ENCODE measurements at regions not wholly inside any gene's neighbourhood (a gene's known extent, or its start where the extent isn't known, plus 50 kb on each side); places are given as distances from the start of the nearest gene placed in this dataset.

DNA sequence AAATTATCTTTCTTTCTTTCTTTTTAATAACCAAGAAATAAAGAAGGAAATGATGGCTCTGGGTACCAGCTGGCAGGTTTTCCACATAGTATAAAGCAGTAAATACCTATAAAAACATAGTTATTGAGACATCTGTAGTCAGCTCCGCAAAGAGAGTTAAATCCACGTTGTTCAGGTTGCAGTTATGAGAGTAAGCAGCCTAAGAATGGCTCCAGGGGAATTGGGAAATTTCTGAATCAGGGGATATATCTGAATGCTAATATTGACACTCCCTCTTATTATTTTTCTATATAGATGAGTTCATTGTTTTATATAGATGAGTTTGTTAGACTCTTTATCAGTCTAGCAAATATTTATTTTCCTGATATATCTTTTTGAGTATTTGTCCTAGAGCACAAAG, 322.0 kb upstream of the LRRC4C start:
- H3K27ac ChIP-seq (ENCODE audit: low read length) = no peak overlapping the region
- H4K20me1 ChIP-seq (ENCODE audit: insufficient read depth) = no peaks in the 10 kb centered on the region
- H3K4me2 ChIP-seq (ENCODE audit: low read length) = no peak overlapping the region
- no peak overlapping the region for H2AFZ ChIP-seq (ENCODE audit: low read depth, low read length)
- H3K27me3 ChIP-seq (ENCODE audit: insufficient read depth, low read depth, low read length) = no peaks in the 10 kb centered on the region
- TF ChIP-seq EP300 (conservative IDR thresholded peaks at IDR 0.05; ENCODE audit: poor library complexity, severe bottlenecking) (no peak), EZH2 (IDR thresholded peaks at IDR 0.05; ENCODE audit: borderline replicate concordance, insufficient read depth, low read length, poor library complexity, severe bottlenecking) (no peak), TAF1 (IDR thresholded peaks at IDR 0.05; ENCODE audit: low read depth) (no peak), POLR2AphosphoS5 (IDR thresholded peaks at IDR 0.05) (no peak), RAD21 (conservative IDR thresholded peaks at IDR 0.05) (no peak), SMC3 (conservative IDR thresholded peaks at IDR 0.05; ENCODE audit: poor library complexity) (no peak), MXI1 (conservative IDR thresholded peaks at IDR 0.05; ENCODE audit: poor library complexity, severe bottlenecking) (no peak)
- TF ChIP-seq, protein P1, sequence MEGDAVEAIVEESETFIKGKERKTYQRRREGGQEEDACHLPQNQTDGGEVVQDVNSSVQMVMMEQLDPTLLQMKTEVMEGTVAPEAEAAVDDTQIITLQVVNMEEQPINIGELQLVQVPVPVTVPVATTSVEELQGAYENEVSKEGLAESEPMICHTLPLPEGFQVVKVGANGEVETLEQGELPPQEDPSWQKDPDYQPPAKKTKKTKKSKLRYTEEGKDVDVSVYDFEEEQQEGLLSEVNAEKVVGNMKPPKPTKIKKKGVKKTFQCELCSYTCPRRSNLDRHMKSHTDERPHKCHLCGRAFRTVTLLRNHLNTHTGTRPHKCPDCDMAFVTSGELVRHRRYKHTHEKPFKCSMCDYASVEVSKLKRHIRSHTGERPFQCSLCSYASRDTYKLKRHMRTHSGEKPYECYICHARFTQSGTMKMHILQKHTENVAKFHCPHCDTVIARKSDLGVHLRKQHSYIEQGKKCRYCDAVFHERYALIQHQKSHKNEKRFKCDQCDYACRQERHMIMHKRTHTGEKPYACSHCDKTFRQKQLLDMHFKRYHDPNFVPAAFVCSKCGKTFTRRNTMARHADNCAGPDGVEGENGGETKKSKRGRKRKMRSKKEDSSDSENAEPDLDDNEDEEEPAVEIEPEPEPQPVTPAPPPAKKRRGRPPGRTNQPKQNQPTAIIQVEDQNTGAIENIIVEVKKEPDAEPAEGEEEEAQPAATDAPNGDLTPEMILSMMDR (IDR thresholded peaks at IDR 0.05; ENCODE audit: poor library complexity, severe bottlenecking) = no peak
- TF ChIP-seq, protein P2, sequence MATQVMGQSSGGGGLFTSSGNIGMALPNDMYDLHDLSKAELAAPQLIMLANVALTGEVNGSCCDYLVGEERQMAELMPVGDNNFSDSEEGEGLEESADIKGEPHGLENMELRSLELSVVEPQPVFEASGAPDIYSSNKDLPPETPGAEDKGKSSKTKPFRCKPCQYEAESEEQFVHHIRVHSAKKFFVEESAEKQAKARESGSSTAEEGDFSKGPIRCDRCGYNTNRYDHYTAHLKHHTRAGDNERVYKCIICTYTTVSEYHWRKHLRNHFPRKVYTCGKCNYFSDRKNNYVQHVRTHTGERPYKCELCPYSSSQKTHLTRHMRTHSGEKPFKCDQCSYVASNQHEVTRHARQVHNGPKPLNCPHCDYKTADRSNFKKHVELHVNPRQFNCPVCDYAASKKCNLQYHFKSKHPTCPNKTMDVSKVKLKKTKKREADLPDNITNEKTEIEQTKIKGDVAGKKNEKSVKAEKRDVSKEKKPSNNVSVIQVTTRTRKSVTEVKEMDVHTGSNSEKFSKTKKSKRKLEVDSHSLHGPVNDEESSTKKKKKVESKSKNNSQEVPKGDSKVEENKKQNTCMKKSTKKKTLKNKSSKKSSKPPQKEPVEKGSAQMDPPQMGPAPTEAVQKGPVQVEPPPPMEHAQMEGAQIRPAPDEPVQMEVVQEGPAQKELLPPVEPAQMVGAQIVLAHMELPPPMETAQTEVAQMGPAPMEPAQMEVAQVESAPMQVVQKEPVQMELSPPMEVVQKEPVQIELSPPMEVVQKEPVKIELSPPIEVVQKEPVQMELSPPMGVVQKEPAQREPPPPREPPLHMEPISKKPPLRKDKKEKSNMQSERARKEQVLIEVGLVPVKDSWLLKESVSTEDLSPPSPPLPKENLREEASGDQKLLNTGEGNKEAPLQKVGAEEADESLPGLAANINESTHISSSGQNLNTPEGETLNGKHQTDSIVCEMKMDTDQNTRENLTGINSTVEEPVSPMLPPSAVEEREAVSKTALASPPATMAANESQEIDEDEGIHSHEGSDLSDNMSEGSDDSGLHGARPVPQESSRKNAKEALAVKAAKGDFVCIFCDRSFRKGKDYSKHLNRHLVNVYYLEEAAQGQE (IDR thresholded peaks at IDR 0.05; ENCODE audit: borderline replicate concordance) = no peak
- H3K9me3 ChIP-seq (ENCODE audit: low read length) = no peaks in the 10 kb centered on the region
- no peaks in the 10 kb centered on the region for H3K9me2 ChIP-seq (ENCODE audit: insufficient read depth, low read length)
- H3K79me2 ChIP-seq (replicated peaks; ENCODE audit: insufficient read depth, low read length) = no peaks in the 10 kb centered on the region
- no peak overlapping the region for H3K9ac ChIP-seq (ENCODE audit: low read length)
- H3K36me3 ChIP-seq (ENCODE audit: insufficient read depth, low read length) = no peaks in the 10 kb centered on the region
- no peaks in the 10 kb centered on the region for H3F3A ChIP-seq (ENCODE audit: insufficient read depth, low read length, poor library complexity, severe bottlenecking)
- no peak overlapping the region for H3K4me3 ChIP-seq (ENCODE audit: low read length)

DNA sequence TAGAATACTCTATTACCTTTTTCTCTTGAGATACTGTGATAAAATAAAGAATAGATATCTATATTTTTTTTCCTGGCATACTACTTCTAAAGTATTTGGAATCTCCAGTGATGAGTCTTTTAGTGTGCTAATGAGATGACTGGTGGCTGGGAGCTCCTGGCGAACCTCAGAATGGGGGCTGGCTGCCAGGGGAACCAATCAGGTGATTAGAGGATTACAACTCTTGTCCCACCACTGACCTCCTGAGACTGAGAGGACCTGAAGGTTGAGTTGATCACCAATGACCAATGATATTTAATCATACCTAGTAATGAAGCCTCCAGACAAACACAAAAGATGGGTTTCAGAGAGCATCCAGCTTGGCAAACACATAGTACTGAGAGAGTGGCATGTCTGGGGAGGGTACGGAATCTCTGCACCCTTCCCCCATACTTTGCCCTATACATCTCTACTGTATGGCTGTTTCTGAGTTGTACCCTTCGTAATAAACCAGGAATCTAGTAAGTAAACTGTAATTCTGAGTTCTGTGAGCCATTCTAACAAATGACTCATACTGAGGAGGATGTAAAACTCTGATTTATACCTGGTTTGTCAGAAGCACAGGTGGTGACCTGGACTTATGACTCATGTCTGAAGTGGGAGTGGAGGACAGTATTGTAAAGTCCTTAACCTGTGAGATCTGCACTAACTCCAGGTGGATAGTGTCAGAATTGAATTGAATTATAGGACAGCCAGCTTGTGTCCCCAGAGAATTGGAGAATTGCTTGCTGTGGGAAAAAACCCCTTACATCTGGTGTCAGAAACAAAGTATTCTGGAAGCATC, 325.3 kb upstream of the LRRC4C start:
- Histone ChIP-seq H3K79me2 (replicated peaks; ENCODE audit: insufficient read depth, low read length) (no peaks in the 10 kb centered on the region), H3K4me2 (ENCODE audit: low read length) (no peak overlapping the region), H3K9ac (ENCODE audit: low read length) (no peak overlapping the region), H3K27ac (ENCODE audit: low read length) (no peak overlapping the region), H4K20me1 (ENCODE audit: insufficient read depth) (no peaks in the 10 kb centered on the region), H3K36me3 (ENCODE audit: insufficient read depth, low read length) (no peaks in the 10 kb centered on the region), H2AFZ (ENCODE audit: low read depth, low read length) (no peak overlapping the region), H3K9me2 (ENCODE audit: insufficient read depth, low read length) (no peaks in the 10 kb centered on the region), H3K9me3 (ENCODE audit: low read length) (no peaks in the 10 kb centered on the region), H3K27me3 (ENCODE audit: insufficient read depth, low read depth, low read length) (no peaks in the 10 kb centered on the region), H3K4me3 (ENCODE audit: low read length) (no peak overlapping the region), H3F3A (ENCODE audit: insufficient read depth, low read length, poor library complexity, severe bottlenecking) (no peaks in the 10 kb centered on the region)
- no peak for TF ChIP-seq EP300 (conservative IDR thresholded peaks at IDR 0.05; ENCODE audit: poor library complexity, severe bottlenecking)
- TF ChIP-seq, protein P1 (IDR thresholded peaks at IDR 0.05; ENCODE audit: poor library complexity, severe bottlenecking) = no peak
- no peak for TF ChIP-seq POLR2AphosphoS5 (IDR thresholded peaks at IDR 0.05)
- TF ChIP-seq TAF1 (IDR thresholded peaks at IDR 0.05; ENCODE audit: low read depth) = no peak
- TF ChIP-seq EZH2 (IDR thresholded peaks at IDR 0.05; ENCODE audit: borderline replicate concordance, insufficient read depth, low read length, poor library complexity, severe bottlenecking) = no peak
